HCT116 (cell line): ENCODE measurements at regions not wholly inside any gene's neighbourhood (a gene's known extent, or its start where the extent isn't known, plus 50 kb on each side); places are given as distances from the start of the nearest gene placed in this dataset.

Experiments
- ATAC-seq: fragments of 200-7000 bp; cut with Tn5 transposase; 2 replicates; pipeline ENCODE4 v1.9.1; 2020; ENCODE audit warnings: mild to moderate bottlenecking, moderate library complexity
- BruUV-seq: library from RNA; stranded (reverse); fragments of 400-500 nt; replicated peaks from 2 replicates; lab custom pipeline; 2021; lab: Mats Ljungman, UMichigan
- CTCF ChIA-PET: fragments of 300-600 bp; sonication (Branson Sonifier 250); formaldehyde crosslinking; loops from one replicate; lab custom pipeline; 2021; ENCODE audit warnings: antibody characterized with exemption; lab: Charles Lee
- POLR2A ChIA-PET: fragments of 300-600, 350-600 bp; sonication (Branson Sonifier 250); formaldehyde crosslinking; loops from one replicate; lab custom pipeline; 2021; ENCODE audit warnings: antibody characterized with exemption; lab: Charles Lee
- RAD21 ChIA-PET, 2 experiments: fragments of 300-600 bp; sonication (Branson Sonifier 250); formaldehyde crosslinking; loops; one replicate each; lab custom pipeline; 2023; ENCODE audit warnings: low total read pairs in 2 of 2; ENCODE audit not compliant: uncharacterized antibody in 2 of 2, unreplicated experiment in 2 of 2, low non-redundant PET in 1 of 2; lab: Charles Lee
- DNase-seq: peaks from one replicate; pipeline ENCODE4 v3.0.0-alpha.2; 2010; ENCODE audit warnings: low read depth, low spot score
- H2AFZ ChIP-seq: fragments of 200-600 bp; shearing (Covaris generic), sonication (generic); 2 replicates; pipeline ENCODE4 v1.6.1; 2017; ENCODE audit warnings: low read depth, mixed run types, mixed read lengths, antibody characterized with exemption, low read length; ENCODE audit not compliant: poor library complexity, severe bottlenecking
- H3K27ac ChIP-seq: 2 replicates; pipeline ENCODE4 v1.5.1; 2012; ENCODE audit warnings: low read depth, low read length
- H3K27me3 ChIP-seq: fragments of 200-600 bp; sonication (generic); 2 replicates; pipeline ENCODE4 v1.6.1; 2016; ENCODE audit warnings: mixed run types, low read length, mixed read lengths; ENCODE audit not compliant: insufficient read depth
- H3K36me3 ChIP-seq, 2 experiments: fragments of 200-500 bp in 1 of 2; fragments of 200-600 bp in 1 of 2; sonication (Bioruptor generic) in 1 of 2; sonication (generic) in 1 of 2; 2 replicates each; pipeline versions ENCODE4 v1.5.1 to v1.6.1; 2014 to 2016; ENCODE audit warnings: low read length in 2 of 2, inconsistent platforms in 1 of 2, mixed read lengths in 1 of 2, mixed run types in 1 of 2; ENCODE audit not compliant: insufficient read depth in 2 of 2, control insufficient read depth in 1 of 2
- H3K4me1 ChIP-seq, 2 experiments: fragments of 200-600 bp in 1 of 2; sonication (generic) in 1 of 2; 2 replicates each; pipeline versions ENCODE4 v1.5.1 to v1.6.1; 2012 to 2017; ENCODE audit warnings: low read length in 2 of 2, inconsistent platforms in 1 of 2, mild to moderate bottlenecking in 1 of 2, mixed read lengths in 1 of 2, mixed run types in 1 of 2, moderate library complexity in 1 of 2; ENCODE audit not compliant: insufficient read depth in 2 of 2, control insufficient read depth in 1 of 2
- H3K4me2 ChIP-seq: fragments of 200-600 bp; sonication (generic); 2 replicates; pipeline ENCODE4 v1.6.1; 2017; ENCODE audit warnings: mixed run types, low read length, mixed read lengths
- H3K4me3 ChIP-seq, 2 experiments: fragments of 200-600 bp in 1 of 2; sonication (generic) in 1 of 2; replicated peaks in 1 of 2; 2 replicates each; pipeline ENCODE4 v1.5.1; 2011 to 2016; ENCODE audit warnings: low read length in 2 of 2, control low read depth in 1 of 2, low read depth in 1 of 2, mild to moderate bottlenecking in 1 of 2, mixed read lengths in 1 of 2, mixed run types in 1 of 2
- H3K79me2 ChIP-seq: fragments of 200-600 bp; sonication (generic); 2 replicates; pipeline ENCODE4 v1.6.1; 2017; ENCODE audit warnings: mild to moderate bottlenecking, mixed run types, low read length, moderate library complexity, mixed read lengths; ENCODE audit not compliant: insufficient read depth
- H3K9ac ChIP-seq: fragments of 200-600 bp; sonication (generic); 2 replicates; pipeline ENCODE4 v1.6.1; 2016; ENCODE audit warnings: low read length, mixed read lengths
- H3K9me2 ChIP-seq: fragments of 200-600 bp; sonication (generic), shearing (Covaris generic); 2 replicates; pipeline ENCODE4 v1.6.1; 2017; ENCODE audit warnings: mixed run types, mild to moderate bottlenecking, moderate library complexity; ENCODE audit not compliant: insufficient read depth
- H3K9me3 ChIP-seq, 2 experiments: fragments of 200-500 bp in 1 of 2; fragments of 200-600 bp in 1 of 2; sonication (Bioruptor generic) in 1 of 2; sonication (generic) in 1 of 2; 2 replicates each; pipeline ENCODE4 v1.6.1; 2014 to 2017; ENCODE audit warnings: low read length in 2 of 2, mixed read lengths in 2 of 2, inconsistent platforms in 1 of 2, low read depth in 1 of 2, mild to moderate bottlenecking in 1 of 2, mixed run types in 1 of 2, moderate library complexity in 1 of 2; ENCODE audit not compliant: control insufficient read depth in 1 of 2, insufficient read depth in 1 of 2
- H4K20me1 ChIP-seq: fragments of 200-600 bp; sonication (generic), shearing (Covaris generic); 2 replicates; pipeline ENCODE4 v1.6.1; 2017; ENCODE audit warnings: mixed run types, mild to moderate bottlenecking, moderate library complexity; ENCODE audit not compliant: insufficient read depth
- CEBPB ChIP-seq: IDR thresholded peaks from 2 replicates; pipeline ENCODE4 v1.6.1; 2012; ENCODE audit warnings: low read depth
- EGR1 ChIP-seq: IDR thresholded peaks from 2 replicates; pipeline ENCODE4 v1.6.1; 2012; ENCODE audit warnings: low read depth
- ELF1 ChIP-seq: IDR thresholded peaks from 2 replicates; pipeline ENCODE4 v1.6.1; 2012; ENCODE audit warnings: low read depth, borderline replicate concordance
- FOSL1 ChIP-seq: IDR thresholded peaks from 2 replicates; pipeline ENCODE4 v1.6.1; 2012; ENCODE audit warnings: low read depth
- JUND ChIP-seq: IDR thresholded peaks from 2 replicates; pipeline ENCODE4 v1.6.1; 2012
- POLR2A ChIP-seq: IDR thresholded peaks from 2 replicates; pipeline ENCODE4 v1.7.0; 2011; ENCODE audit warnings: borderline replicate concordance; ENCODE audit not compliant: insufficient read depth, insufficient read length; ENCODE audit errors: extremely low read depth
- POLR2AphosphoS5 ChIP-seq: IDR thresholded peaks from 2 replicates; pipeline ENCODE4 v1.6.1; 2011; ENCODE audit warnings: mild to moderate bottlenecking, low read depth, low read length, moderate library complexity
- RAD21 ChIP-seq: IDR thresholded peaks from 2 replicates; pipeline ENCODE4 v1.6.1; 2012; ENCODE audit warnings: low read depth, mild to moderate bottlenecking
- SIN3A ChIP-seq: IDR thresholded peaks from 2 replicates; pipeline ENCODE4 v1.6.1; 2012; ENCODE audit warnings: low read depth
- SRF ChIP-seq: IDR thresholded peaks from 2 replicates; pipeline ENCODE4 v1.6.1; 2012; ENCODE audit warnings: low read depth
- TCF7L2 ChIP-seq: IDR thresholded peaks from 2 replicates; pipeline ENCODE4 v1.7.0; 2011; ENCODE audit warnings: borderline replicate concordance, inconsistent platforms; ENCODE audit not compliant: insufficient read depth, insufficient read length; ENCODE audit errors: extremely low read depth
- YY1 ChIP-seq: IDR thresholded peaks from 2 replicates; pipeline ENCODE4 v1.6.1; 2011; ENCODE audit warnings: low read length, low read depth, moderate library complexity, mild to moderate bottlenecking; ENCODE audit not compliant: insufficient replicate concordance; ENCODE audit errors: extremely low read depth
- ZNF274 ChIP-seq: fragments of 200-500 bp; sonication (Bioruptor generic); IDR thresholded peaks from 2 replicates; pipeline ENCODE4 v1.6.1; 2014; ENCODE audit warnings: mild to moderate bottlenecking, low read depth, low read length, inconsistent platforms
- intact Hi-C: fragments of 100-400 bp; cut with micrococcal nuclease; formaldehyde crosslinking; loops from 2 replicates; pipeline ENCODE4 v1.10.0; 2022
- TF ChIP-seq, protein P1 (sequence below): IDR thresholded peaks from 2 replicates; pipeline ENCODE4 v1.6.1; 2012
- TF ChIP-seq, protein P2 (sequence below): IDR thresholded peaks from 2 replicates; pipeline ENCODE4 v1.6.1; 2012
- TF ChIP-seq, protein P3 (sequence below): IDR thresholded peaks from 2 replicates; pipeline ENCODE4 v1.6.1; 2011; ENCODE audit warnings: mild to moderate bottlenecking, low read length, moderate library complexity; ENCODE audit not compliant: insufficient replicate concordance; ENCODE audit errors: extremely low read depth
- TF ChIP-seq, protein P4 (sequence below): IDR thresholded peaks from 2 replicates; pipeline ENCODE4 v1.6.1; 2012; ENCODE audit warnings: low read depth

DNA sequence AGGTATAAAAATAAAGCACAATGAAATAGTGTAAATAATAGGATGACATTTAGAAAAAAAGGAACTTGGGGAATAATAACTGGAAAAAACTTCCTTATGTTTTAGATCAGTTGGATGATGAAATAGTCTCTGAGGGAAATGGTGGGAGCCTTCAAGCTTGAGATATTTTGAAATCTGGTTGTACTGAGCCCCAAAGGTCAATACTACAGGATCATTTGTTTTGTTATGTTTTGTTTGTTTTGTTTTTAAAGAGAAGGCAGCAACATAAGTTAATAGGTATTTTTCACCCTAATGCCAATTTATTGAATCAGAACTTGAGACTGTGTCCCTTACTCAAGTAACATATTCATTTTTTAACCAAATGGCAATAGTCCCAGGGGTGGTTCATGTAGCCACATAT is 393.1 kb downstream of the ETS1 start:
- Histone ChIP-seq H3K9ac (no peak overlapping the region), H3K79me2 (no peaks in the 10 kb centered on the region), H4K20me1 (no peaks in the 10 kb centered on the region), H2AFZ (no peak overlapping the region), H3K27ac (no peak overlapping the region), H3K27me3 (no peaks in the 10 kb centered on the region), H3K9me2 (no peaks in the 10 kb centered on the region), H3K4me2 (no peak overlapping the region), H3K4me1 (no peaks in the 10 kb centered on the region), H3K36me3 (no peaks in the 10 kb centered on the region), H3K9me3 (no peaks in the 10 kb centered on the region), H3K4me3 (no peak overlapping the region)
- TF ChIP-seq POLR2A (no peak), EGR1 (no peak), SIN3A (no peak), FOSL1 (no peak), RAD21 (no peak), CEBPB (no peak), ELF1 (no peak), JUND (no peak), POLR2AphosphoS5 (no peak), TCF7L2 (no peak), ZNF274 (no peak), SRF (no peak), YY1 (no peak)
- TF ChIP-seq, protein P1, sequence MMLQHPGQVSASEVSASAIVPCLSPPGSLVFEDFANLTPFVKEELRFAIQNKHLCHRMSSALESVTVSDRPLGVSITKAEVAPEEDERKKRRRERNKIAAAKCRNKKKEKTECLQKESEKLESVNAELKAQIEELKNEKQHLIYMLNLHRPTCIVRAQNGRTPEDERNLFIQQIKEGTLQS = no peak
- TF ChIP-seq, protein P2, sequence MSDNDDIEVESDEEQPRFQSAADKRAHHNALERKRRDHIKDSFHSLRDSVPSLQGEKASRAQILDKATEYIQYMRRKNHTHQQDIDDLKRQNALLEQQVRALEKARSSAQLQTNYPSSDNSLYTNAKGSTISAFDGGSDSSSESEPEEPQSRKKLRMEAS = no peak
- TF ChIP-seq, protein P3, sequence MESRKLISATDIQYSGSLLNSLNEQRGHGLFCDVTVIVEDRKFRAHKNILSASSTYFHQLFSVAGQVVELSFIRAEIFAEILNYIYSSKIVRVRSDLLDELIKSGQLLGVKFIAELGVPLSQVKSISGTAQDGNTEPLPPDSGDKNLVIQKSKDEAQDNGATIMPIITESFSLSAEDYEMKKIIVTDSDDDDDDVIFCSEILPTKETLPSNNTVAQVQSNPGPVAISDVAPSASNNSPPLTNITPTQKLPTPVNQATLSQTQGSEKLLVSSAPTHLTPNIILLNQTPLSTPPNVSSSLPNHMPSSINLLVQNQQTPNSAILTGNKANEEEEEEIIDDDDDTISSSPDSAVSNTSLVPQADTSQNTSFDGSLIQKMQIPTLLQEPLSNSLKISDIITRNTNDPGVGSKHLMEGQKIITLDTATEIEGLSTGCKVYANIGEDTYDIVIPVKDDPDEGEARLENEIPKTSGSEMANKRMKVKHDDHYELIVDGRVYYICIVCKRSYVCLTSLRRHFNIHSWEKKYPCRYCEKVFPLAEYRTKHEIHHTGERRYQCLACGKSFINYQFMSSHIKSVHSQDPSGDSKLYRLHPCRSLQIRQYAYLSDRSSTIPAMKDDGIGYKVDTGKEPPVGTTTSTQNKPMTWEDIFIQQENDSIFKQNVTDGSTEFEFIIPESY = no peak
- TF ChIP-seq, protein P4, sequence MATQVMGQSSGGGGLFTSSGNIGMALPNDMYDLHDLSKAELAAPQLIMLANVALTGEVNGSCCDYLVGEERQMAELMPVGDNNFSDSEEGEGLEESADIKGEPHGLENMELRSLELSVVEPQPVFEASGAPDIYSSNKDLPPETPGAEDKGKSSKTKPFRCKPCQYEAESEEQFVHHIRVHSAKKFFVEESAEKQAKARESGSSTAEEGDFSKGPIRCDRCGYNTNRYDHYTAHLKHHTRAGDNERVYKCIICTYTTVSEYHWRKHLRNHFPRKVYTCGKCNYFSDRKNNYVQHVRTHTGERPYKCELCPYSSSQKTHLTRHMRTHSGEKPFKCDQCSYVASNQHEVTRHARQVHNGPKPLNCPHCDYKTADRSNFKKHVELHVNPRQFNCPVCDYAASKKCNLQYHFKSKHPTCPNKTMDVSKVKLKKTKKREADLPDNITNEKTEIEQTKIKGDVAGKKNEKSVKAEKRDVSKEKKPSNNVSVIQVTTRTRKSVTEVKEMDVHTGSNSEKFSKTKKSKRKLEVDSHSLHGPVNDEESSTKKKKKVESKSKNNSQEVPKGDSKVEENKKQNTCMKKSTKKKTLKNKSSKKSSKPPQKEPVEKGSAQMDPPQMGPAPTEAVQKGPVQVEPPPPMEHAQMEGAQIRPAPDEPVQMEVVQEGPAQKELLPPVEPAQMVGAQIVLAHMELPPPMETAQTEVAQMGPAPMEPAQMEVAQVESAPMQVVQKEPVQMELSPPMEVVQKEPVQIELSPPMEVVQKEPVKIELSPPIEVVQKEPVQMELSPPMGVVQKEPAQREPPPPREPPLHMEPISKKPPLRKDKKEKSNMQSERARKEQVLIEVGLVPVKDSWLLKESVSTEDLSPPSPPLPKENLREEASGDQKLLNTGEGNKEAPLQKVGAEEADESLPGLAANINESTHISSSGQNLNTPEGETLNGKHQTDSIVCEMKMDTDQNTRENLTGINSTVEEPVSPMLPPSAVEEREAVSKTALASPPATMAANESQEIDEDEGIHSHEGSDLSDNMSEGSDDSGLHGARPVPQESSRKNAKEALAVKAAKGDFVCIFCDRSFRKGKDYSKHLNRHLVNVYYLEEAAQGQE = no peak
- intact Hi-C loops = no loop called here
- DNase-seq = no peak
- ATAC-seq = no peak
- POLR2A ChIA-PET = no interaction called here
- CTCF ChIA-PET = no interaction called here
- no TSS peak for BruUV-seq
- RAD21 ChIA-PET = no interaction called here
